ENCODE measurements at regions not wholly inside any gene's neighbourhood (a gene's known extent, or its start where the extent isn't known, plus 50 kb on each side); places are given as distances from the start of the nearest gene placed in this dataset.
A peak's percentile ranks its signal among the peaks of the same experiment; 100 is the strongest.
"Not testable (repeated sequence)": the region's sequence is repeated elsewhere in the genome, so short reads cannot be mapped to it uniquely, and the experiment has no call there.

- no peak for DNase-seq (ENCODE audit: low spot score)
Observed at GRCh38 chr2:58441643-58442042, 200.5 kb upstream of the FANCL start.

- no peak for DNase-seq (ENCODE audit: low spot score)
Observed at GRCh38 chr2:58436872-58437271, 195.7 kb upstream of the FANCL start.

- DNase-seq (ENCODE audit: low spot score): no peak
Observed at GRCh38 chr2:58435246-58435645, 194.1 kb upstream of the FANCL start.

GRCh38 chr2:58434692-58435091, 193.6 kb upstream of the FANCL start:
- no peak for DNase-seq (ENCODE audit: low spot score)

- DNase-seq (ENCODE audit: low spot score): no peak
Observed at GRCh38 chr2:58432491-58433170, 191.5 kb upstream of the FANCL start.

- peak; percentile 43 for DNase-seq (ENCODE audit: low spot score)
Observed at GRCh38 chr2:58429014-58429875, 188.1 kb upstream of the FANCL start.

- peak; percentile 80 for DNase-seq (ENCODE audit: low spot score)
Observed at GRCh38 chr2:58428096-58429013, 187.2 kb upstream of the FANCL start.

- peak; percentile 41 for DNase-seq (ENCODE audit: low spot score)
Observed at GRCh38 chr2:58427572-58428095, 186.5 kb upstream of the FANCL start.

- DNase-seq (ENCODE audit: low spot score): peak; percentile 45
Observed at GRCh38 chr2:58425368-58425767, 184.2 kb upstream of the FANCL start.

- DNase-seq (ENCODE audit: low spot score): no peak
Observed at GRCh38 chr2:58419983-58420382, 178.9 kb upstream of the FANCL start.

GRCh38 chr2:58416696-58417095, 175.6 kb upstream of the FANCL start:
- DNase-seq (ENCODE audit: low spot score): no peak

- DNase-seq (ENCODE audit: low spot score): no peak
Observed at GRCh38 chr2:58414506-58414905, 173.4 kb upstream of the FANCL start.

GRCh38 chr2:58410549-58410948, 169.4 kb upstream of the FANCL start:
- no peak for DNase-seq (ENCODE audit: low spot score)

- no peak for DNase-seq (ENCODE audit: low spot score)
Observed at GRCh38 chr2:58407487-58407886, 166.4 kb upstream of the FANCL start.

GRCh38 chr2:58405341-58405740, 164.2 kb upstream of the FANCL start:
- DNase-seq (ENCODE audit: low spot score): no peak

- no peak for DNase-seq (ENCODE audit: low spot score)
Observed at GRCh38 chr2:58401936-58402335, 160.8 kb upstream of the FANCL start.

GRCh38 chr2:58398406-58398805, 157.3 kb upstream of the FANCL start:
- DNase-seq (ENCODE audit: low spot score): no peak

- DNase-seq (ENCODE audit: low spot score): no peak
Observed at GRCh38 chr2:58387701-58388100, 146.6 kb upstream of the FANCL start.

GRCh38 chr2:58386904-58387303, 145.8 kb upstream of the FANCL start:
- DNase-seq (ENCODE audit: low spot score): not testable (repeated sequence)

GRCh38 chr2:58378152-58378551, 137.0 kb upstream of the FANCL start:
- DNase-seq (ENCODE audit: low spot score): no peak

- no peak for DNase-seq (ENCODE audit: low spot score)
Observed at GRCh38 chr2:58377181-58377580, 136.1 kb upstream of the FANCL start.

GRCh38 chr2:58376592-58376991, 135.5 kb upstream of the FANCL start:
- DNase-seq (ENCODE audit: low spot score): no peak
